HepG2 (cell line): ENCODE measurements at regions not wholly inside any gene's neighbourhood (a gene's known extent, or its start where the extent isn't known, plus 50 kb on each side); places are given as distances from the start of the nearest gene placed in this dataset.

ENCODE experiments used
- ATAC-seq: fragments of 200-7000 bp; cut with Tn5 transposase; 3 replicates; pipeline ENCODE4 v1.9.1; 2020; ENCODE audit warnings: mild to moderate bottlenecking, moderate library complexity
- BruUV-seq: library from RNA; stranded (reverse); fragments of 400-500 nt; replicated peaks from 2 replicates; lab custom pipeline; 2021; lab: Mats Ljungman, UMichigan
- CTCF ChIA-PET: fragments of 300-600 bp; formaldehyde crosslinking; extraction: SDS; loops from one replicate; lab custom pipeline; 2021; ENCODE audit warnings: low total read pairs, inconsistent platforms, low intra/inter-chr PET ratio; lab: Yijun Ruan, JAX
- POLR2A ChIA-PET: fragments of 350-600 bp; sonication (Branson Sonifier 250); formaldehyde crosslinking; loops from one replicate; lab custom pipeline; 2020; ENCODE audit warnings: antibody characterized with exemption, inconsistent platforms; lab: Yijun Ruan, JAX
- DNase-seq: peaks from one replicate; pipeline ENCODE4 v3.0.0-alpha.2; 2015; ENCODE audit warnings: low spot score
- FAIRE-seq: peaks from 3 replicates; lab custom pipeline; 2011; peaks lifted over from hg19 to GRCh38; lab: Jason Lieb, UNC
- H2AFZ ChIP-seq: one replicate; pipeline ENCODE4 v1.6.1; 2011; ENCODE audit warnings: low read length, inconsistent platforms
- H3K27ac ChIP-seq: fragments of 300-600 bp; 3 replicates; pipeline ENCODE4 v1.8.0; 2011; ENCODE audit warnings: mixed run types, mild to moderate bottlenecking, mixed read lengths, low read length, inconsistent platforms; ENCODE audit not compliant: insufficient read depth; ENCODE audit errors: extremely low read length
- H3K27me3 ChIP-seq, 2 experiments: fragments of 200-600 bp in 1 of 2; 2 replicates in 1 of 2; 3 replicates in 1 of 2; pipeline versions ENCODE4 v1.6.0 to v1.8.0; 2011; ENCODE audit warnings: low read length in 2 of 2, mild to moderate bottlenecking in 2 of 2, moderate library complexity in 2 of 2, inconsistent platforms in 1 of 2; ENCODE audit not compliant: insufficient read depth in 2 of 2, control insufficient read depth in 1 of 2
- H3K36me3 ChIP-seq, 2 experiments: fragments of 200-600 bp in 1 of 2; replicated peaks in 1 of 2; 2 replicates in 1 of 2; 3 replicates in 1 of 2; pipeline versions ENCODE4 v1.5.1 to v1.8.0; 2011; ENCODE audit warnings: low read length in 2 of 2, inconsistent platforms in 1 of 2; ENCODE audit not compliant: insufficient read depth in 2 of 2, control insufficient read depth in 1 of 2
- H3K4me1 ChIP-seq: 2 replicates; pipeline ENCODE4 v1.5.1; 2012; ENCODE audit warnings: low read length, inconsistent platforms; ENCODE audit not compliant: insufficient read depth
- H3K4me2 ChIP-seq: 2 replicates; pipeline ENCODE4 v1.6.0; 2011; ENCODE audit warnings: low read depth, low read length, inconsistent platforms
- H3K4me3 ChIP-seq, 3 experiments: fragments of 200-600 bp in 1 of 3; sonication (generic), shearing (Covaris generic) in 1 of 3; replicated peaks in 1 of 3; 2 replicates each; pipeline ENCODE4 v1.5.1; 2011 to 2016; ENCODE audit warnings: low read length in 3 of 3, inconsistent platforms in 2 of 3, low read depth in 2 of 3, mild to moderate bottlenecking in 2 of 3, control low read depth in 1 of 3, mixed read lengths in 1 of 3; ENCODE audit not compliant: insufficient read depth in 1 of 3
- H3K79me2 ChIP-seq: one replicate; pipeline ENCODE4 v1.6.1; 2011; ENCODE audit warnings: low read length, inconsistent platforms; ENCODE audit not compliant: insufficient read depth
- H3K9ac ChIP-seq: 2 replicates; pipeline ENCODE4 v1.6.0; 2011; ENCODE audit warnings: mild to moderate bottlenecking, low read depth, low read length, inconsistent platforms; ENCODE audit not compliant: insufficient read depth
- H3K9me3 ChIP-seq: 2 replicates; pipeline ENCODE4 v1.5.1; 2012; ENCODE audit warnings: mild to moderate bottlenecking, low read length
- H4K20me1 ChIP-seq: 2 replicates; pipeline ENCODE4 v1.6.0; 2011; ENCODE audit warnings: inconsistent platforms, mild to moderate bottlenecking, low read length, moderate library complexity; ENCODE audit not compliant: insufficient read depth
- EEA1 ChIP-seq: sonication (generic); formaldehyde crosslinking; IDR thresholded peaks from 2 replicates; pipeline ENCODE4 v1.5.1; 2020; ENCODE audit warnings: mild to moderate bottlenecking, missing genetic modification reagents, borderline replicate concordance
- GTF3A ChIP-seq: sonication (generic); formaldehyde crosslinking; conservative IDR thresholded peaks from 2 replicates; pipeline ENCODE4 v1.4.0; 2020; ENCODE audit warnings: mild to moderate bottlenecking, missing genetic modification reagents
- MXD4 ChIP-seq: IDR thresholded peaks from 2 replicates; pipeline ENCODE4 v1.6.1; 2016; ENCODE audit warnings: mild to moderate bottlenecking, missing biosample characterization, missing genetic modification reagents
- PHF5A ChIP-seq: IDR thresholded peaks from one replicate; pipeline ENCODE4 v1.6.1; 2018; ENCODE audit warnings: low read depth, missing genetic modification reagents; ENCODE audit not compliant: unreplicated experiment
- SNAPC2 ChIP-seq: sonication (generic); formaldehyde crosslinking; IDR thresholded peaks from 2 replicates; pipeline ENCODE4 v1.8.1; 2022; ENCODE audit warnings: mild to moderate bottlenecking, missing genetic modification reagents
- THYN1 ChIP-seq: sonication (generic); formaldehyde crosslinking; IDR thresholded peaks from 2 replicates; pipeline ENCODE4 v1.8.1; 2023; ENCODE audit warnings: low read depth, mild to moderate bottlenecking, moderate library complexity, missing genetic modification reagents, borderline replicate concordance
- YEATS2 ChIP-seq: sonication (generic); formaldehyde crosslinking; IDR thresholded peaks from 2 replicates; pipeline ENCODE4 v1.4.0; 2020; ENCODE audit warnings: missing genetic modification reagents, borderline replicate concordance
- ZNF24 ChIP-seq: fragments of 450-650 bp; IDR thresholded peaks from 2 replicates; pipeline ENCODE4 v1.6.1; 2017; ENCODE audit warnings: antibody characterized with exemption, mild to moderate bottlenecking
- ZNF674 ChIP-seq: sonication (generic); formaldehyde crosslinking; IDR thresholded peaks from 2 replicates; pipeline ENCODE4 v1.5.0; 2020; ENCODE audit warnings: low read depth, mild to moderate bottlenecking, missing genetic modification reagents
- WGBS: methylation state at CpG from one replicate; pipeline ENCODE4 v1.1.6; 2017; ENCODE audit warnings: low lambda C conversion rate; 5-methylcytosine and 5-hydroxymethylcytosine counted together
- in situ Hi-C: cut with HindIII; loops from 2 replicates; pipeline ENCODE4 v1.10.0; 2017; ENCODE audit warnings: low pct_unique_long_range_greater_than_20kb; ENCODE audit not compliant: extremely low pct_ligation_motif_present
- intact Hi-C: fragments of 100-400 bp; cut with micrococcal nuclease; formaldehyde crosslinking; loops from one replicate; pipeline ENCODE4 v1.10.0; 2022; ENCODE audit not compliant: unreplicated experiment
- TF ChIP-seq, protein P1 (sequence below), 2 experiments: sonication (generic) in 1 of 2; formaldehyde crosslinking in 1 of 2; IDR thresholded peaks; 2 replicates each; pipeline versions ENCODE4 v1.6.1 to v1.9.0; 2014 to 2022; ENCODE audit warnings: antibody characterized with exemption in 1 of 2, borderline replicate concordance in 1 of 2, inconsistent platforms in 1 of 2, low read depth in 1 of 2, missing genetic modification reagents in 1 of 2
- TF ChIP-seq, protein P2 (sequence below): sonication (generic); IDR thresholded peaks from 2 replicates; pipeline ENCODE4 v1.6.1; 2016; ENCODE audit warnings: low read depth, borderline replicate concordance

DNA sequence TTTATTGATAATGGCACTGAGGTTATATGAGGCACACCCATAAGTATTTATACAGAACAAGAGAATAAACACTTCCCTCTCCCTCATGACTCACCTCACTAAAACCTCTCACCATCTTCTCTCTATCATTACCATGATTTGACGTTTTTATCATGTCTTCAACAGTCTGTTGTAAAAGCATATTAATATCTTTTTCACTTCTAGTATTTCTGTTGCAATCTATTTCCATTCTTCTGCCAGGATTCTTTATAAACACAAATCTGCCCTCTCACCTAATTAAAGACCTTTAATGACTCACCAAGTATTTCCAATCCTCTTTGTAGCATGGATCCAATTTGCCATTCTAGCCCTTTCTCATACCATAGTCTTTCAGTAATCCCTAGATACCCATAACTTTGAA lies 527.7 kb downstream of the SLC16A7 start:
- no peak overlapping the region for H2AFZ ChIP-seq
- H3K4me2 ChIP-seq: no peak overlapping the region
- no peak overlapping the region for H3K4me3 ChIP-seq
- TF ChIP-seq GTF3A (CRISPR knock-in tag) (no peak), SNAPC2 (CRISPR knock-in tag) (no peak), ZNF674 (CRISPR knock-in tag) (no peak), EEA1 (CRISPR knock-in tag) (no peak), ZNF24 (no peak), MXD4 (no peak), THYN1 (CRISPR knock-in tag) (no peak), YEATS2 (no peak), PHF5A (CRISPR knock-in tag) (no peak)
- TF ChIP-seq, protein P1, sequence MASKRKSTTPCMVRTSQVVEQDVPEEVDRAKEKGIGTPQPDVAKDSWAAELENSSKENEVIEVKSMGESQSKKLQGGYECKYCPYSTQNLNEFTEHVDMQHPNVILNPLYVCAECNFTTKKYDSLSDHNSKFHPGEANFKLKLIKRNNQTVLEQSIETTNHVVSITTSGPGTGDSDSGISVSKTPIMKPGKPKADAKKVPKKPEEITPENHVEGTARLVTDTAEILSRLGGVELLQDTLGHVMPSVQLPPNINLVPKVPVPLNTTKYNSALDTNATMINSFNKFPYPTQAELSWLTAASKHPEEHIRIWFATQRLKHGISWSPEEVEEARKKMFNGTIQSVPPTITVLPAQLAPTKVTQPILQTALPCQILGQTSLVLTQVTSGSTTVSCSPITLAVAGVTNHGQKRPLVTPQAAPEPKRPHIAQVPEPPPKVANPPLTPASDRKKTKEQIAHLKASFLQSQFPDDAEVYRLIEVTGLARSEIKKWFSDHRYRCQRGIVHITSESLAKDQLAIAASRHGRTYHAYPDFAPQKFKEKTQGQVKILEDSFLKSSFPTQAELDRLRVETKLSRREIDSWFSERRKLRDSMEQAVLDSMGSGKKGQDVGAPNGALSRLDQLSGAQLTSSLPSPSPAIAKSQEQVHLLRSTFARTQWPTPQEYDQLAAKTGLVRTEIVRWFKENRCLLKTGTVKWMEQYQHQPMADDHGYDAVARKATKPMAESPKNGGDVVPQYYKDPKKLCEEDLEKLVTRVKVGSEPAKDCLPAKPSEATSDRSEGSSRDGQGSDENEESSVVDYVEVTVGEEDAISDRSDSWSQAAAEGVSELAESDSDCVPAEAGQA (IDR thresholded peaks at IDR 0.05; ENCODE audit: low read depth): no peak
- TF ChIP-seq, protein P1 (CRISPR knock-in tag; IDR thresholded peaks at IDR 0.05; ENCODE audit: borderline replicate concordance): no peak
- TF ChIP-seq, protein P2, sequence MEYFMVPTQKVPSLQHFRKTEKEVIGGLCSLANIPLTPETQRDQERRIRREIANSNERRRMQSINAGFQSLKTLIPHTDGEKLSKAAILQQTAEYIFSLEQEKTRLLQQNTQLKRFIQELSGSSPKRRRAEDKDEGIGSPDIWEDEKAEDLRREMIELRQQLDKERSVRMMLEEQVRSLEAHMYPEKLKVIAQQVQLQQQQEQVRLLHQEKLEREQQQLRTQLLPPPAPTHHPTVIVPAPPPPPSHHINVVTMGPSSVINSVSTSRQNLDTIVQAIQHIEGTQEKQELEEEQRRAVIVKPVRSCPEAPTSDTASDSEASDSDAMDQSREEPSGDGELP: no peak
- H3K9ac ChIP-seq: no peak overlapping the region
- CTCF ChIA-PET: no interaction called here
- H4K20me1 ChIP-seq: no peaks in the 10 kb centered on the region
- intact Hi-C loops: no loop called here
- 2% methylated on average over 1 of the region's 1 CpG for WGBS
- H3K36me3 ChIP-seq: no peaks in the 10 kb centered on the region
- POLR2A ChIA-PET: no interaction called here
- DNase-seq (no peak), ATAC-seq (no peak), FAIRE-seq (no peak)
- no peaks in the 10 kb centered on the region for H3K79me2 ChIP-seq
- BruUV-seq: no TSS peak
- H3K27me3 ChIP-seq: no peaks in the 10 kb centered on the region
- no peak overlapping the region for H3K27ac ChIP-seq
- H3K4me1 ChIP-seq: no peaks in the 10 kb centered on the region
- in situ Hi-C loops: no loop called here
- no peaks in the 10 kb centered on the region for H3K9me3 ChIP-seq
